C4-2B (cell line): ENCODE measurements at regions not wholly inside any gene's neighbourhood (a gene's known extent, or its start where the extent isn't known, plus 50 kb on each side); places are given as distances from the start of the nearest gene placed in this dataset.

Experiments
- CTCF ChIP-seq: fragments of 450-650 bp; conservative IDR thresholded peaks from 2 replicates; pipeline ENCODE4 v1.5.1; 2017; ENCODE audit warnings: mild to moderate bottlenecking
- ZFX ChIP-seq: fragments of 450-650 bp; IDR thresholded peaks from 2 replicates; pipeline ENCODE4 v1.6.1; 2017

GRCh38 chr2:75344146-75344545 is 144.8 kb upstream of the TACR1 start:
- no peak for TF ChIP-seq CTCF
- no peak for TF ChIP-seq ZFX
